GM19324 (cell line): ENCODE measurements at regions not wholly inside any gene's neighbourhood (a gene's known extent, or its start where the extent isn't known, plus 50 kb on each side); places are given as distances from the start of the nearest gene placed in this dataset.
"Not testable (repeated sequence)": the region's sequence is repeated elsewhere in the genome, so short reads cannot be mapped to it uniquely, and the experiment has no call there.

Experiments
- ATAC-seq: cut with Tn5 transposase; IDR thresholded peaks from one replicate; pipeline ENCODE4 v1.9.1; 2021; ENCODE audit warnings: mild to moderate bottlenecking, moderate library complexity; ENCODE audit not compliant: unreplicated experiment, low FRiP score

- not testable (repeated sequence) for ATAC-seq
Observed at GRCh38 chrX:67213686-67214085, 330.1 kb upstream of the AR start.

- no peak for ATAC-seq
Observed at GRCh38 chrX:67207912-67208311, 335.9 kb upstream of the AR start.

GRCh38 chrX:67159437-67159836 is 384.4 kb upstream of the AR start:
- no peak for ATAC-seq

- no peak for ATAC-seq
Observed at GRCh38 chrX:67114635-67115034, 429.2 kb upstream of the AR start.

- ATAC-seq = no peak
Observed at GRCh38 chrX:67105758-67106116, 438.1 kb upstream of the AR start.

- ATAC-seq = no peak
Observed at GRCh38 chrX:67104982-67105757, 438.7 kb upstream of the AR start.

- ATAC-seq = no peak
Observed at GRCh38 chrX:67100031-67100884, 443.6 kb upstream of the AR start.

GRCh38 chrX:67094061-67094460 is 449.8 kb upstream of the AR start:
- no peak for ATAC-seq

- ATAC-seq = no peak
Observed at GRCh38 chrX:67050760-67051159, 411.9 kb upstream of the EDA2R start.

GRCh38 chrX:67044866-67045265 is 406.0 kb upstream of the EDA2R start:
- no peak for ATAC-seq

- ATAC-seq = no peak
Observed at GRCh38 chrX:67044029-67044653, 405.3 kb upstream of the EDA2R start.

- ATAC-seq = no peak
Observed at GRCh38 chrX:67004451-67004850, 365.6 kb upstream of the EDA2R start.

GRCh38 chrX:66994729-66995128 is 355.9 kb upstream of the EDA2R start:
- ATAC-seq = no peak

GRCh38 chrX:66992077-66992476 is 353.2 kb upstream of the EDA2R start:
- ATAC-seq = not testable (repeated sequence)

- no peak for ATAC-seq
Observed at GRCh38 chrX:66988331-66988730, 349.5 kb upstream of the EDA2R start.

- ATAC-seq = no peak
Observed at GRCh38 chrX:66961665-66962064, 322.8 kb upstream of the EDA2R start.

- ATAC-seq = no peak
Observed at GRCh38 chrX:66931713-66932112, 292.8 kb upstream of the EDA2R start.

GRCh38 chrX:66930516-66930915 is 291.6 kb upstream of the EDA2R start:
- not testable (repeated sequence) for ATAC-seq

GRCh38 chrX:66920296-66920695 is 281.4 kb upstream of the EDA2R start:
- no peak for ATAC-seq

GRCh38 chrX:66919280-66919832 is 280.5 kb upstream of the EDA2R start:
- ATAC-seq = no peak

- ATAC-seq = no peak
Observed at GRCh38 chrX:66918511-66918910, 279.6 kb upstream of the EDA2R start.
